GM19238 (cell line): ENCODE measurements at regions not wholly inside any gene's neighbourhood (a gene's known extent, or its start where the extent isn't known, plus 50 kb on each side); places are given as distances from the start of the nearest gene placed in this dataset.
A peak's percentile ranks its signal among the peaks of the same experiment; 100 is the strongest.

Source experiments
- DNase-seq: peaks from one replicate; pipeline ENCODE4 v3.0.0; 2011; ENCODE audit warnings: low spot score; ENCODE audit not compliant: insufficient read length

GRCh38 chr15:36499412-36500389 is 79.7 kb upstream of the CDIN1 start:
- DNase-seq, result no peak

DNA sequence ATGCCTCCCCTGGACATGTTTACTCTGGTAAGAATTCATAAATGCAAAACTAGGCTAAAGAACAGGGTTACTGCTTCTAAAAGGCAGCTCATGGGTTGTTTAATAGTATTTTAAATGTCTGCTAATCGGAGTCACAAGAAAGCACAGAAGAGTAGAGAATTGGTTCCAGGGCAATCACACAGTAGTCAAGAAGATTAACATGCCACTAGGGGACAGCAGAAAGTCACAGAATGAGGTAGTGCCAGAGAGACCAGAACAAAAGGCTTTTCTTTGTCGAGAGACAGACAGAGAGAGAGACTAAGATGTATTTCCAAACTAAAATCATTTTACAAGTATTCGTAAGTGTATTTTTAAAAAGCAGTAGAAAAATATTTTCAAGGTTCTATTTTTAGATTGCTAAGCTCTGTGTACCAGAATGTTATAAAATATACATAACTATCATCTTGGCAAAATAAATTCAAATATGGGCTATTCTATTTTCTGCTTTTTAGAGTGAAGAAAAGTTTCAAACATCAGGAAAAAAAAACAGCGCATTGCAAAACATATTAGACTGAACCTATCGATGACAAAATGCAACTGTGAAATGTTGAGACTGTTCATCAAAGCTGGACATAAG is 78.3 kb upstream of the CDIN1 start:
- DNase-seq, result peak; percentile 4

- DNase-seq, result no peak
Observed at GRCh38 chr15:36502509-36502908, 76.9 kb upstream of the CDIN1 start.

GRCh38 chr15:36506733-36507356 is 72.6 kb upstream of the CDIN1 start:
- no peak for DNase-seq

DNA sequence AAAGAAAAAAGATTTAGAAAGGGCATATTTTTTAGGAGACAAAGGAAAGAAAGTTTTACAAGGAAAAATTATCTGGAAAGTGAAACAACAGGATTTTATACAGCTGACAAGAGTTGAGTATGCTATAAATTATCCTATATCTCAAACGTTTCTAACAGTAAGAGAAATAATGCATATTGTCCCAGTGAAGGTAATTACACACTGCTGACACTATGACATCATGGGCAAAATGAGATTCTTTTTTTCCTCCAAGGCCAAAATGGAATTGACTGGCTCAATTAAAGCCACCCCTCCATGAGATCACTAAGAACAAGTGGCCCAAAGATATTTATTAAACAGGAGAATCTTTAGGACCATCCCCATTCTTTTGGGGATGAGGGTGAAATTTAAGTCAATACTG is 72.0 kb upstream of the CDIN1 start:
- DNase-seq, result no peak

- no peak for DNase-seq
Observed at GRCh38 chr15:36511594-36511993, 67.8 kb upstream of the CDIN1 start.

GRCh38 chr15:36517758-36518157 is 61.7 kb upstream of the CDIN1 start:
- no peak for DNase-seq

- no peak for DNase-seq
Observed at GRCh38 chr15:36519067-36519466, 60.4 kb upstream of the CDIN1 start.

DNA sequence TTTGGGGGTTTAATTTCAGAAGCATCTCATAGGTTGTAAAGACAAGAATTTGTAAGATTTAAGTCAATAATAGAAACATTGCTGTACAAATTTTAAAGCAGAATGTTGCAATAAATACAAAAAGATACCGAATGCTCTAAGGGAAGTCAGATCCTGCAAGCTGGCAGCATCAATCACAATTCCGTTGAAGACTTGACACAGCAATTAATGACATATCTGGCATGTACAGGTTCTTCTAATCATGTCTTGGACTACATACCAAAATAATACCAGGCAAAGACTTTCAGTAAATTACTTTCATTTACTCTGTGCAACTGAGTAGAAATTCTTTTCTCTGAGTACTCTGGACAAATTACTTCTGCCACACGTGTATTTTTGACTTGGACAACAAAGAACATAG is 54.0 kb upstream of the CDIN1 start:
- no peak for DNase-seq

DNA sequence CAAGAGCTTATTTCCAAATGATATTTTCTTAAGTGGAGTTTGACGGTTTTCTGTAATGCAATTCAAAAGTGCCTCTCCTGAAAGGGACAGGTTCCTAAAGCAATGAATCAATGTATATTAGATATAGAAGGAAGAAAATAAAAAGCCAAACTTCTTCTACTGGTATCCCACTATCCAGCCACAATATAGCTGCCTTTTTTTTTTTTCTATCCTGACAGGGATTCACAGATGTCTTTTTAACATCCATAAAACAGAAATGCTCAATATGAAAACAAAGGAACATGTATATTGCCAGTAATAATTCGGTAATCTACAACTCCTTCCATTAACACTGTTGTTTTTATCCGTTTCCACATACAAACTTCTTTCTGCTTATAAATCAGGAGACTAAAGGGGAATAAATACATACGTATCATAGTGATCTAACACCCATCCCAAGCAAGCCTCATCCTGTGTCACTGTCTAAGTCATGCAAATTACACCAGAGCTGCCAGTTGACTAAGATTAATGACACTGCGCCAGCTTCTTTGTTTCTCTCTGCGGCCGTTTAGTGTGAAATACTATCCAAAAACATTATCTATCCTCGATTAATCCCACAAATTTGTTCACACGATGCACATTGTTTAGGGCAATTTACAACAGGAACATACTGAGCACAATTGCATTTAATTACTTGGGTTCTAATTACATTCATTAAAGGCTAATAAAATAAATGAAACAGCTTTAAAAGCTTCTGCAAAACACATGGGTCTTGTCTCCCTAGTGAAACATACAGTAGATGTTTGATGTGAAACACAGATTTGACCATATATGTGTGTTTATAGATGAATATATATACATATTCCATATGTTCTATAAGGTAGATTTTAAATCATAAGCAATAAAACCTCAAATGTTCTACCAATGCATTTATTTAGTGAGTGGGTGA is 51.9 kb upstream of the CDIN1 start:
- DNase-seq, result no peak

- no peak for DNase-seq
Observed at GRCh38 chr15:36529296-36530011, 50.0 kb upstream of the CDIN1 start.
